Progenitor cell of endocrine pancreas (in vitro differentiated cells): ENCODE measurements at regions not wholly inside any gene's neighbourhood (a gene's known extent, or its start where the extent isn't known, plus 50 kb on each side); places are given as distances from the start of the nearest gene placed in this dataset.

Experiments
- DNase-seq: peaks from one replicate; pipeline ENCODE4 v3.0.0; 2021; ENCODE audit warnings: low spot score; ENCODE audit not compliant: unreplicated experiment
- H3K27ac Mint-ChIP-seq: 2 replicates; pipeline ENCODE4 v1.8.0; 2021; ENCODE audit warnings: mild to moderate bottlenecking, moderate library complexity, mixed read lengths
- H3K27me3 Mint-ChIP-seq: 2 replicates; pipeline ENCODE4 v1.8.0; 2021; ENCODE audit warnings: mixed read lengths
- H3K36me3 Mint-ChIP-seq: 2 replicates; pipeline ENCODE4 v1.8.0; 2022; ENCODE audit warnings: mixed read lengths; ENCODE audit not compliant: insufficient read depth
- H3K4me1 Mint-ChIP-seq: 2 replicates; pipeline ENCODE4 v1.8.0; 2021; ENCODE audit warnings: low read depth, mixed read lengths
- H3K4me3 Mint-ChIP-seq: 2 replicates; pipeline ENCODE4 v1.8.0; 2021; ENCODE audit warnings: low read depth, mild to moderate bottlenecking, moderate library complexity, mixed read lengths
- H3K9me3 Mint-ChIP-seq: 2 replicates; pipeline ENCODE4 v1.8.0; 2021; ENCODE audit warnings: low read depth, mixed read lengths
- CTCF ChIP-seq: fragments of 200-600 bp; sonication (generic); IDR thresholded peaks from one replicate; pipeline ENCODE4 v1.5.0; 2021; ENCODE audit warnings: antibody characterized with exemption, mild to moderate bottlenecking; ENCODE audit not compliant: unreplicated experiment

GRCh38 chr17:69605571-69605970, 191.1 kb downstream of the MAP2K6 start:
- no peak for TF ChIP-seq CTCF
- Mint-ChIP-seq H3K27ac (no peak overlapping the region), H3K27me3 (no peaks in the 10 kb centered on the region), H3K9me3 (no peaks in the 10 kb centered on the region), H3K36me3 (no peaks in the 10 kb centered on the region), H3K4me1 (peaks cover 13% of the 10 kb centered on the region), H3K4me3 (no peak overlapping the region)
- DNase-seq, result no peak

- no peaks in the 10 kb centered on the region for H3K36me3 Mint-ChIP-seq
- TF ChIP-seq CTCF, result no peak
- H3K4me1 Mint-ChIP-seq, result peaks cover 13% of the 10 kb centered on the region
- no peak overlapping the region for H3K4me3 Mint-ChIP-seq
- no peak for DNase-seq
- no peaks in the 10 kb centered on the region for H3K27me3 Mint-ChIP-seq
- H3K9me3 Mint-ChIP-seq, result peaks cover under 1% of the 10 kb centered on the region
- H3K27ac Mint-ChIP-seq, result peak overlapping the region; percentile 26
Measured at GRCh38 chr17:69606142-69606800, 191.8 kb downstream of the MAP2K6 start.

DNA sequence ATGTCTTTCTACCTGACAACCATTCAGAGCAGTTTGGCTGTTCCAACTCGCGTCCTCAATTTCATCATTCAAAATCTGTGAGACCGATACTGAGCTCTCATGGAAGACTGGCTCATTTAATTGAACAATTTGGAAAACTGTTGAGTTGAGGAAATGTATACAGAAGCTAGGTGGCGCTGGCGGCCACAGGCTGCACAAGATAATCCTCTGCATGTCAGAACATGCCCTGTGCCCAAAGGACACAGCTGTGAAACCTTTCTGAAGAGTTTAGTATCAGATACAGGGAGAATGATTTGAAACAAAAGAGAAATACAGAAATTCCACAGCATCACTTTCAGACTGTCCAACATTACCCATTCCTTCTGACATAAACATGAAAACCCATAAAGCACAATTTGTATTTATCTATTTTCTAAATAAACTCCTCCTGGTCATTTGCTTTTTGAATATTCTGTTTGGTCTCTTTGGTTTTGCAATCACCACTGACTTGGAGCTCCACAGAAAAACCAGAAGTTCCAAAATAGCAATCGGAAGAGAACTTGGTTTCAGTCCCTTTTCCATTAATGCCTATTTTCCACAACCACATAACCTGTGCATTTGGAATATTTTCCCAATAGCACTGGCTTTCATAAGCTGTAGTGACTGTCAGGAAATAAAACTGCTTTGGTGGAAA, 192.8 kb downstream of the MAP2K6 start:
- H3K4me1 Mint-ChIP-seq, result peaks cover 13% of the 10 kb centered on the region
- H3K36me3 Mint-ChIP-seq, result no peaks in the 10 kb centered on the region
- no peaks in the 10 kb centered on the region for H3K27me3 Mint-ChIP-seq
- H3K27ac Mint-ChIP-seq, result peak overlapping the region; percentile 29
- TF ChIP-seq CTCF, result peak; percentile 93
- H3K9me3 Mint-ChIP-seq, result peaks cover 4% of the 10 kb centered on the region
- no peak overlapping the region for H3K4me3 Mint-ChIP-seq
- DNase-seq, result peak; percentile 22

- Mint-ChIP-seq H3K4me3 (no peak overlapping the region), H3K4me1 (peaks cover 13% of the 10 kb centered on the region), H3K27ac (no peak overlapping the region), H3K36me3 (no peaks in the 10 kb centered on the region), H3K27me3 (no peaks in the 10 kb centered on the region), H3K9me3 (peaks cover 4% of the 10 kb centered on the region)
- DNase-seq, result no peak
- no peak for TF ChIP-seq CTCF
Measured at GRCh38 chr17:69608141-69608540, 193.6 kb downstream of the MAP2K6 start.

- no peak for TF ChIP-seq CTCF
- no peak for DNase-seq
- no peaks in the 10 kb centered on the region for H3K36me3 Mint-ChIP-seq
- H3K27me3 Mint-ChIP-seq, result no peaks in the 10 kb centered on the region
- H3K4me1 Mint-ChIP-seq, result peaks cover 13% of the 10 kb centered on the region
- H3K9me3 Mint-ChIP-seq, result peaks cover 4% of the 10 kb centered on the region
- no peak overlapping the region for H3K4me3 Mint-ChIP-seq
- H3K27ac Mint-ChIP-seq, result no peak overlapping the region
Measured at GRCh38 chr17:69608808-69609472, 194.4 kb downstream of the MAP2K6 start.
